22Rv1 (cell line): ENCODE measurements at regions not wholly inside any gene's neighbourhood (a gene's known extent, or its start where the extent isn't known, plus 50 kb on each side); places are given as distances from the start of the nearest gene placed in this dataset.

ENCODE experiments used
- CTCF ChIP-seq: fragments of 450-650 bp; IDR thresholded peaks from 2 replicates; pipeline ENCODE4 v1.5.1; 2017; ENCODE audit warnings: mild to moderate bottlenecking
- ZFX ChIP-seq: fragments of 450-650 bp; IDR thresholded peaks from 2 replicates; pipeline ENCODE4 v1.6.1; 2017; ENCODE audit warnings: antibody characterized with exemption, borderline replicate concordance

DNA sequence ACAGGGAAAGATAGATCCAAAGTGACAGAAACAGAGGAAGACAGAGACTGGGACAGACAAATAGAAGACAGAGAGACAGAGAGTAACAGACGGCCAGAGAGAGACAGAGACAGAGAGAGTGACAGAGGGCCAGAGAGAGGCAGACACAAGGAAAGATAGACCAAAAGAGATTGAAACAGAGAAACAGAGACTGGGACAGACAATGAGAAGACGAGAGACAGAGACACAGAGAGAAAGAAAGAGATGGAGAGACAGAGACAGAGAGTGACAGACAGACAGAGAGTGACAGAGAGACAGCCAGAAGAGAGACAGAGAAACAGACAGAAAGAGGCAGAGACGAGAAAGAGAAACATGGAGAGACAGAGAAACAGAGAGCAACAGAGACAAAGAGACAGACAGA lies 127.3 kb downstream of the UQCRFS1 start:
- TF ChIP-seq CTCF, result no peak
- no peak for TF ChIP-seq ZFX
